ENCODE measurements at regions not wholly inside any gene's neighbourhood (a gene's known extent, or its start where the extent isn't known, plus 50 kb on each side); places are given as distances from the start of the nearest gene placed in this dataset.
A peak's percentile ranks its signal among the peaks of the same experiment; 100 is the strongest.

DNA sequence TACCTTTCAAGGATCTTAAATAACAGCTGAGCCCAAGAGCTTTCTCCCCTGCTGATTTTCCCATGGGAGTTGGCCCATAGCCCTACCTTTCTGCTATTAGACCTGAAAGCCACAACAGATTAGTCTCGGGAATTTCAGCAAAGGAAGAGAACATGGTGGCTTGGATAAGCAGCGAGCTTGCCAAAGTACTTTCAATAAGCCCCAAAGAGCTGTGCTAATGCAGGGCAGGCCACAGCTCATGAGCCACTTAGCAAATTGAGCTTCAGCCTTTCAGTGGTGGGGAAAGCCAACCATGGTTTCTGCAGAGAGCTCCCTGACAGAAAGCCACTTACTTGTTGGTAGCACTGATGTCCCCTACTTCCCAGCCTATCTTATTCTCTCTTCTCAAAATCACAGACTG is 217.8 kb upstream of the IRX5 start:
- Histone ChIP-seq H3K4me2 (no peak overlapping the region), H3K9me3 (no peaks in the 10 kb centered on the region; the same call in 2 of the 3 replicates), H3K27ac (no peak overlapping the region), H3K4me3 (no peak overlapping the region), H3K4me1 (no peaks in the 10 kb centered on the region)
- FAIRE-seq: no peak
- ATAC-seq: no peak
- no peak for DNase-seq (ENCODE audit: low read depth in 1 of 2, low spot score in 1 of 2)
- CTCF ChIA-PET: no interaction called here
- POLR2A ChIA-PET: no interaction called here
- 3% methylated on average over 2 of the region's 2 CpGs for WGBS (ENCODE audit: missing lambda C conversion rate)
- TF ChIP-seq TFCP2L1 (CRISPR knock-in tag; IDR thresholded peaks at IDR 0.05) (no peak), MAZ (IDR thresholded peaks at IDR 0.05; ENCODE audit: borderline replicate concordance, low read depth, low read length) (no peak)

DNA sequence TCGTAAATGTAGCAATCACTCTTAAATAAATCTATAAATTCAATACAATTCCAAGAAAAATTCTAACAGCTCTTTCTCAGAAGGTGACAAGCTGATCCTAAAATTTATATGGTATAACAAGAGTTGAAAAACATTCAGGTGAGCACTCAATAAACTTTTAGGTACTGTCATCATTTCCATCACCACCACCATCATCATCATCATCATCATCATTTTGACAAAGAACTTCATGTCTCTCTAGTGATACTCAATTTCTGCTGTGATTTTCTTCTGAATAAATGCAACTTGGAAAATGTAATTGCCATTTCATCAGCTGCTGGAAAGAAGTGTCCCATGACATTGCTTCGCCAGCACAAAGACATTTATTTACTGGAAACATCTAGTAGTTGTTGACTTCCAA is 222.9 kb upstream of the IRX5 start:
- ChIA-PET POLR2A (no interaction called here), CTCF (no interaction called here)
- no peak for ATAC-seq
- 17% methylated on average over 2 of the region's 2 CpGs for WGBS (ENCODE audit: missing lambda C conversion rate)
- TF ChIP-seq HOXB13 (CRISPR knock-in tag; IDR thresholded peaks at IDR 0.05; ENCODE audit: low read depth) (no peak), RAD21 (conservative IDR thresholded peaks at IDR 0.05 in 1 of 2, IDR thresholded peaks at IDR 0.05 in 1 of 2) (no peak), ESRRA (IDR thresholded peaks at IDR 0.05; ENCODE audit: borderline replicate concordance, low read length) (no peak), TP53 (CRISPR knock-in tag; IDR thresholded peaks at IDR 0.05) (no peak), HEYL (CRISPR knock-in tag; IDR thresholded peaks at IDR 0.05) (no peak), KDM5A (IDR thresholded peaks at IDR 0.05) (no peak), TFCP2L1 (CRISPR knock-in tag; IDR thresholded peaks at IDR 0.05) (no peak), RARB (CRISPR knock-in tag; IDR thresholded peaks at IDR 0.05) (no peak), NPAS2 (CRISPR knock-in tag; IDR thresholded peaks at IDR 0.05; ENCODE audit: borderline replicate concordance) (no peak), CHD4 (IDR thresholded peaks at IDR 0.05; ENCODE audit: borderline replicate concordance) (no peak), ZSCAN20 (CRISPR knock-in tag; IDR thresholded peaks at IDR 0.05) (no peak), MAZ (IDR thresholded peaks at IDR 0.05; ENCODE audit: borderline replicate concordance, low read depth, low read length) (no peak), ZNF302 (CRISPR knock-in tag; IDR thresholded peaks at IDR 0.05) (no peak)
- TF ChIP-seq, protein P1, sequence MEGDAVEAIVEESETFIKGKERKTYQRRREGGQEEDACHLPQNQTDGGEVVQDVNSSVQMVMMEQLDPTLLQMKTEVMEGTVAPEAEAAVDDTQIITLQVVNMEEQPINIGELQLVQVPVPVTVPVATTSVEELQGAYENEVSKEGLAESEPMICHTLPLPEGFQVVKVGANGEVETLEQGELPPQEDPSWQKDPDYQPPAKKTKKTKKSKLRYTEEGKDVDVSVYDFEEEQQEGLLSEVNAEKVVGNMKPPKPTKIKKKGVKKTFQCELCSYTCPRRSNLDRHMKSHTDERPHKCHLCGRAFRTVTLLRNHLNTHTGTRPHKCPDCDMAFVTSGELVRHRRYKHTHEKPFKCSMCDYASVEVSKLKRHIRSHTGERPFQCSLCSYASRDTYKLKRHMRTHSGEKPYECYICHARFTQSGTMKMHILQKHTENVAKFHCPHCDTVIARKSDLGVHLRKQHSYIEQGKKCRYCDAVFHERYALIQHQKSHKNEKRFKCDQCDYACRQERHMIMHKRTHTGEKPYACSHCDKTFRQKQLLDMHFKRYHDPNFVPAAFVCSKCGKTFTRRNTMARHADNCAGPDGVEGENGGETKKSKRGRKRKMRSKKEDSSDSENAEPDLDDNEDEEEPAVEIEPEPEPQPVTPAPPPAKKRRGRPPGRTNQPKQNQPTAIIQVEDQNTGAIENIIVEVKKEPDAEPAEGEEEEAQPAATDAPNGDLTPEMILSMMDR (IDR thresholded peaks at IDR 0.05): no peak
- TF ChIP-seq, protein P2, sequence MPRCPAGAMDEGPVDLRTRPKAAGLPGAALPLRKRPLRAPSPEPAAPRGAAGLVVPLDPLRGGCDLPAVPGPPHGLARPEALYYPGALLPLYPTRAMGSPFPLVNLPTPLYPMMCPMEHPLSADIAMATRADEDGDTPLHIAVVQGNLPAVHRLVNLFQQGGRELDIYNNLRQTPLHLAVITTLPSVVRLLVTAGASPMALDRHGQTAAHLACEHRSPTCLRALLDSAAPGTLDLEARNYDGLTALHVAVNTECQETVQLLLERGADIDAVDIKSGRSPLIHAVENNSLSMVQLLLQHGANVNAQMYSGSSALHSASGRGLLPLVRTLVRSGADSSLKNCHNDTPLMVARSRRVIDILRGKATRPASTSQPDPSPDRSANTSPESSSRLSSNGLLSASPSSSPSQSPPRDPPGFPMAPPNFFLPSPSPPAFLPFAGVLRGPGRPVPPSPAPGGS (IDR thresholded peaks at IDR 0.05): no peak
- TF ChIP-seq, protein P3, sequence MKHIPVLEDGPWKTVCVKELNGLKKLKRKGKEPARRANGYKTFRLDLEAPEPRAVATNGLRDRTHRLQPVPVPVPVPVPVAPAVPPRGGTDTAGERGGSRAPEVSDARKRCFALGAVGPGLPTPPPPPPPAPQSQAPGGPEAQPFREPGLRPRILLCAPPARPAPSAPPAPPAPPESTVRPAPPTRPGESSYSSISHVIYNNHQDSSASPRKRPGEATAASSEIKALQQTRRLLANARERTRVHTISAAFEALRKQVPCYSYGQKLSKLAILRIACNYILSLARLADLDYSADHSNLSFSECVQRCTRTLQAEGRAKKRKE (CRISPR knock-in tag; IDR thresholded peaks at IDR 0.05; ENCODE audit: low read depth): no peak
- Histone ChIP-seq H3K4me2 (no peak overlapping the region), H3K9me3 (no peaks in the 10 kb centered on the region), H3K4me3 (no peak overlapping the region), H3K27ac (no peak overlapping the region), H3K4me1 (no peaks in the 10 kb centered on the region)
- FAIRE-seq: no peak
- DNase-seq (ENCODE audit: low read depth in 1 of 2, low spot score in 1 of 2): no peak

DNA sequence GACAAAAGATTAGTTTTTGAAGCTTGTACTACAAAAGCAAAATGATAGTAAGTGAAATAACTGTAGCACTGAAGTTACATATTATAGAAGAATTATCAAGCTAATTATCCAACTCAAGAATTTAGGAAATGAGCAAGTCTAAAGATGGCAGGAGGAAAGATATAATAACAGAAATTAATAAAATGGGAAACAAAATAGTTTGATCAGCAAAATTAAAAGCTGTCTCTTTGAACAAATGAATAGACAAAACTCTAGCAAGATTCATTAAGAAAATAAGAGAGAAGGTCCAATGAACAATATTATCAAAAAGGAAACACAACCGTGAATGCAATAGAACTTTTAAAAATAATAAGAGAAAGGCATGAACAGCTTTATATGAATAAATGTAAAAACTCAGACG is 224.3 kb upstream of the IRX5 start:
- ChIA-PET POLR2A (no interaction called here), CTCF (no interaction called here)
- ATAC-seq (no peak), DNase-seq (ENCODE audit: low read depth in 1 of 2, low spot score in 1 of 2) (no peak), FAIRE-seq (no peak)
- no peak overlapping the region for H3K4me2 ChIP-seq
- H3K9me3 ChIP-seq: 0 out of 3 replicates have a peak, but pooled peaks cover 3% of the 10 kb centered on the region
- WGBS (ENCODE audit: missing lambda C conversion rate): 4% methylated on average over 2 of the region's 2 CpGs
- H3K4me3 ChIP-seq: no peak overlapping the region
- no peak overlapping the region for H3K27ac ChIP-seq
- no peaks in the 10 kb centered on the region for H3K4me1 ChIP-seq
- TF ChIP-seq MAFK (IDR thresholded peaks at IDR 0.05; ENCODE audit: partially characterized antibody): peak; percentile 20
- TF ChIP-seq JUNB (IDR thresholded peaks at IDR 0.05): no peak
- TF ChIP-seq CBX2 (IDR thresholded peaks at IDR 0.05; ENCODE audit: borderline replicate concordance, low read depth): no peak
- no peak for TF ChIP-seq KDM1A (IDR thresholded peaks at IDR 0.05; ENCODE audit: low read depth)

Data from A549 (cell line).